H1 (cell line): ENCODE measurements at regions not wholly inside any gene's neighbourhood (a gene's known extent, or its start where the extent isn't known, plus 50 kb on each side); places are given as distances from the start of the nearest gene placed in this dataset.

Experiments used
- CTCF ChIA-PET: fragments of 300-600 bp; sonication (Branson Sonifier 250); formaldehyde crosslinking; loops from one replicate; lab custom pipeline; 2021; ENCODE audit not compliant: partially characterized antibody; lab: Charles Lee
- POLR2A ChIA-PET: fragments of 300-600 bp; sonication (Branson Sonifier 250); formaldehyde crosslinking; loops from one replicate; lab custom pipeline; 2021; ENCODE audit warnings: inconsistent platforms; ENCODE audit not compliant: partially characterized antibody; lab: Charles Lee
- DNase-seq, 2 experiments: peaks; one replicate each; pipeline versions ENCODE4 v3.0.0 to v3.0.0-alpha.2; 2010 to 2022; ENCODE audit warnings: low spot score in 2 of 2, low read depth in 1 of 2, mixed read lengths in 1 of 2
- FAIRE-seq: peaks from 2 replicates; lab custom pipeline; 2011; peaks lifted over from hg19 to GRCh38; lab: Jason Lieb, UNC
- H2AFZ ChIP-seq: 2 replicates; pipeline ENCODE4 v1.8.1; 2012; ENCODE audit warnings: low read length, inconsistent platforms
- H2AK5ac ChIP-seq: 2 replicates; pipeline ENCODE4 v1.6.1; 2013; ENCODE audit warnings: low read depth, low read length
- H2BK120ac ChIP-seq: replicated peaks from 2 replicates; pipeline ENCODE3; 2013; ENCODE audit warnings: low read depth, low read length, inconsistent platforms
- H2BK12ac ChIP-seq: 2 replicates; pipeline ENCODE4 v1.6.1; 2013; ENCODE audit warnings: low read depth, low read length
- H2BK15ac ChIP-seq: 2 replicates; pipeline ENCODE4 v1.6.1; 2013; ENCODE audit warnings: low read length
- H2BK20ac ChIP-seq: 2 replicates; pipeline ENCODE4 v1.6.1; 2013; ENCODE audit warnings: low read length
- H2BK5ac ChIP-seq: 2 replicates; pipeline ENCODE4 v1.6.1; 2013; ENCODE audit warnings: low read depth, low read length
- H3K14ac ChIP-seq: 2 replicates; pipeline ENCODE4 v1.6.1; 2013; ENCODE audit warnings: inconsistent platforms; ENCODE audit not compliant: insufficient read length
- H3K18ac ChIP-seq: 2 replicates; pipeline ENCODE4 v1.6.1; 2013; ENCODE audit warnings: low read length; ENCODE audit errors: extremely low read depth
- H3K23ac ChIP-seq: 2 replicates; pipeline ENCODE4 v1.6.1; 2013; ENCODE audit warnings: inconsistent platforms; ENCODE audit not compliant: insufficient read length
- H3K23me2 ChIP-seq: 2 replicates; pipeline ENCODE4 v1.6.1; 2013; ENCODE audit warnings: low read depth, low read length
- H3K27ac ChIP-seq: 2 replicates; pipeline ENCODE4 v1.6.1; 2011; ENCODE audit warnings: low read depth, low read length, inconsistent platforms
- H3K27me3 ChIP-seq, 4 experiments: replicated peaks in 1 of 4; 1 replicate in 1 of 4; 2 replicates in 3 of 4; pipeline versions ENCODE4 v1.6.1 to v1.8.1; 2011 to 2013; ENCODE audit warnings: low read length in 3 of 4, mild to moderate bottlenecking in 3 of 4, inconsistent platforms in 2 of 4, mixed read lengths in 2 of 4, moderate library complexity in 1 of 4; ENCODE audit not compliant: control insufficient read depth in 3 of 4, insufficient read depth in 3 of 4; ENCODE audit errors: extremely low read depth in 1 of 4
- H3K36me3 ChIP-seq, 4 experiments: 2 replicates each; pipeline versions ENCODE4 v1.6.1 to v1.8.1; 2011 to 2013; ENCODE audit warnings: mild to moderate bottlenecking in 4 of 4, low read length in 3 of 4, moderate library complexity in 2 of 4, control low read depth in 1 of 4, inconsistent platforms in 1 of 4; ENCODE audit not compliant: insufficient read depth in 4 of 4, control insufficient read depth in 2 of 4
- H3K4ac ChIP-seq: replicated peaks from 2 replicates; pipeline ENCODE3; 2013; ENCODE audit warnings: low read length, low read depth, mixed read lengths, inconsistent platforms; ENCODE audit not compliant: insufficient read length
- H3K4me1 ChIP-seq, 4 experiments: replicated peaks in 1 of 4; 1 replicate in 1 of 4; 2 replicates in 3 of 4; pipeline versions ENCODE4 v1.6.1 to v1.8.1; 2011 to 2013; ENCODE audit warnings: low read length in 3 of 4, inconsistent platforms in 2 of 4, mixed read lengths in 1 of 4; ENCODE audit not compliant: insufficient read depth in 4 of 4, control insufficient read depth in 3 of 4
- H3K4me2 ChIP-seq, 2 experiments: 2 replicates each; pipeline versions ENCODE4 v1.6.1 to v1.8.1; 2011 to 2013; ENCODE audit warnings: low read depth in 2 of 2, low read length in 2 of 2, control low read depth in 1 of 2, inconsistent platforms in 1 of 2, mild to moderate bottlenecking in 1 of 2; ENCODE audit not compliant: insufficient read depth in 1 of 2
- H3K4me3 ChIP-seq, 4 experiments: fragments of 200-600, 300-600 bp in 1 of 4; sonication (generic), shearing (Covaris generic), sonication (Bioruptor Twin) in 1 of 4; 2 replicates each; pipeline versions ENCODE4 v1.5.1 to v1.8.1; 2011 to 2016; ENCODE audit warnings: low read length in 4 of 4, low read depth in 3 of 4, control low read depth in 2 of 4, inconsistent platforms in 2 of 4, mild to moderate bottlenecking in 2 of 4, mixed read lengths in 1 of 4, moderate library complexity in 1 of 4; ENCODE audit not compliant: insufficient read depth in 2 of 4; ENCODE audit errors: extremely low read depth in 1 of 4
- H3K56ac ChIP-seq: replicated peaks from 2 replicates; pipeline ENCODE3; 2013; ENCODE audit warnings: low read depth, mild to moderate bottlenecking, mixed read lengths, low read length, inconsistent platforms; ENCODE audit not compliant: insufficient read length
- H3K79me1 ChIP-seq: 2 replicates; pipeline ENCODE4 v1.6.1; 2013; ENCODE audit warnings: low read depth, low read length, control low read depth
- H3K79me2 ChIP-seq, 2 experiments: 2 replicates each; pipeline versions ENCODE4 v1.6.1 to v1.8.1; 2012 to 2013; ENCODE audit warnings: low read length in 2 of 2, mild to moderate bottlenecking in 2 of 2, inconsistent platforms in 1 of 2; ENCODE audit not compliant: insufficient read depth in 2 of 2, control insufficient read depth in 1 of 2
- H3K9ac ChIP-seq, 4 experiments: replicated peaks in 1 of 4; 1 replicate in 1 of 4; 2 replicates in 3 of 4; pipeline versions ENCODE4 v1.6.1 to v1.8.1; 2011 to 2013; ENCODE audit warnings: low read depth in 3 of 4, low read length in 3 of 4, control low read depth in 2 of 4, mild to moderate bottlenecking in 2 of 4, moderate library complexity in 2 of 4, inconsistent platforms in 1 of 4; ENCODE audit errors: extremely low read depth in 1 of 4
- H3K9me3 ChIP-seq, 2 experiments: 2 replicates each; pipeline versions ENCODE4 v1.6.1 to v1.8.1; 2012 to 2013; ENCODE audit warnings: mild to moderate bottlenecking in 2 of 2, moderate library complexity in 2 of 2, control low read depth in 1 of 2, inconsistent platforms in 1 of 2, low read depth in 1 of 2, low read length in 1 of 2, mixed read lengths in 1 of 2; ENCODE audit not compliant: insufficient read depth in 2 of 2
- H4K20me1 ChIP-seq, 2 experiments: replicated peaks in 1 of 2; 2 replicates each; pipeline versions ENCODE3 to v1.8.1; 2011 to 2013; ENCODE audit warnings: inconsistent platforms in 2 of 2, low read length in 2 of 2, mild to moderate bottlenecking in 1 of 2; ENCODE audit not compliant: insufficient read depth in 2 of 2, control insufficient read depth in 1 of 2
- H4K5ac ChIP-seq: 2 replicates; pipeline ENCODE4 v1.6.1; 2013; ENCODE audit warnings: low read length, low read depth, mixed read lengths, inconsistent platforms; ENCODE audit not compliant: insufficient read length
- H4K8ac ChIP-seq: 2 replicates; pipeline ENCODE4 v1.8.0; 2013; ENCODE audit warnings: mild to moderate bottlenecking, moderate library complexity, low read length, inconsistent platforms; ENCODE audit not compliant: insufficient read depth; ENCODE audit errors: extremely low read depth
- H4K91ac ChIP-seq: replicated peaks from 2 replicates; pipeline ENCODE3; 2013; ENCODE audit warnings: low read length, mixed read lengths, inconsistent platforms; ENCODE audit not compliant: insufficient read length
- BACH1 ChIP-seq: IDR thresholded peaks from 2 replicates; pipeline ENCODE4 v1.6.1; 2012; ENCODE audit warnings: low read length, improper control_type of control experiment
- CBX8 ChIP-seq: fragments of 300-800, 300-1000 bp; sonication (generic); IDR thresholded peaks from 2 replicates; pipeline ENCODE4 v1.7.1; 2016; ENCODE audit warnings: low read depth, low read length, borderline replicate concordance
- CHD1 ChIP-seq: IDR thresholded peaks from 2 replicates; pipeline ENCODE4 v1.6.1; 2012; ENCODE audit warnings: low read depth, low read length, improper control_type of control experiment
- CTCF ChIP-seq, 3 experiments: IDR thresholded peaks; 1 replicate in 2 of 3; 2 replicates in 1 of 3; pipeline versions ENCODE4 v1.5.1 to v1.6.1; 2011; ENCODE audit warnings: low read length in 3 of 3, mild to moderate bottlenecking in 3 of 3, inconsistent platforms in 2 of 3, low read depth in 1 of 3, moderate library complexity in 1 of 3; ENCODE audit not compliant: insufficient read depth in 1 of 3; ENCODE audit errors: control extremely low read depth in 1 of 3
- FOSL1 ChIP-seq: IDR thresholded peaks from 2 replicates; pipeline ENCODE4 v1.6.1; 2011; ENCODE audit warnings: mild to moderate bottlenecking, low read depth, low read length, moderate library complexity; ENCODE audit not compliant: insufficient read depth
- KDM5A ChIP-seq: fragments of 200-600 bp; IDR thresholded peaks from 2 replicates; pipeline ENCODE4 v1.7.1; 2012; ENCODE audit warnings: mild to moderate bottlenecking, low read length, inconsistent platforms, mixed read lengths
- PHF8 ChIP-seq: fragments of 200-600 bp; sonication (generic); conservative IDR thresholded peaks from 2 replicates; pipeline ENCODE4 v1.7.1; 2012; ENCODE audit warnings: low read depth, mild to moderate bottlenecking, inconsistent platforms, low read length, moderate library complexity
- RAD21 ChIP-seq, 2 experiments: IDR thresholded peaks in 1 of 2; conservative IDR thresholded peaks in 1 of 2; 2 replicates each; pipeline ENCODE4 v1.6.1; 2011; ENCODE audit warnings: low read depth in 2 of 2, low read length in 2 of 2, improper control_type of control experiment in 1 of 2, inconsistent platforms in 1 of 2, mild to moderate bottlenecking in 1 of 2, moderate library complexity in 1 of 2
- RFX5 ChIP-seq: IDR thresholded peaks from 2 replicates; pipeline ENCODE4 v1.6.1; 2011; ENCODE audit warnings: low read depth, low read length, improper control_type of control experiment, borderline replicate concordance
- SIN3A ChIP-seq, 2 experiments: IDR thresholded peaks in 1 of 2; conservative IDR thresholded peaks in 1 of 2; 2 replicates each; pipeline ENCODE4 v1.6.1; 2011 to 2012; ENCODE audit warnings: low read length in 2 of 2, improper control_type of control experiment in 1 of 2, low read depth in 1 of 2, mild to moderate bottlenecking in 1 of 2
- SIRT6 ChIP-seq: IDR thresholded peaks from one replicate; pipeline ENCODE4 v1.7.1; 2012; ENCODE audit warnings: low read length, inconsistent platforms
- TAF7 ChIP-seq: optimal IDR thresholded peaks from 2 replicates; pipeline ENCODE3; 2011; ENCODE audit warnings: low read depth, mild to moderate bottlenecking, inconsistent platforms, low read length, moderate library complexity, borderline replicate concordance
- WGBS, 2 experiments: shearing (Covaris generic) in 1 of 2; methylation state at CpG; one replicate each; pipeline versions ENCODE4 v1.1.6 to v1.1.7; 2013 to 2015; ENCODE audit warnings: low lambda C conversion rate in 2 of 2, mixed read lengths in 2 of 2, inconsistent platforms in 1 of 2, low coverage in 1 of 2, missing lambda C conversion rate in 1 of 2; ENCODE audit not compliant: insufficient replicate concordance in 2 of 2, insufficient coverage in 1 of 2, insufficient read length in 1 of 2; ENCODE audit errors: extremely low coverage in 1 of 2, missing lambda C conversion rate in 1 of 2; 5-methylcytosine and 5-hydroxymethylcytosine counted together

GRCh38 chr4:121517241-121517640, 136.4 kb upstream of the QRFPR start:
- H2BK120ac ChIP-seq, result no peak overlapping the region
- H3K4ac ChIP-seq, result no peak overlapping the region
- CTCF ChIA-PET, result interaction anchor here (1.3 to 3.2 kb wide), 3 partner anchors 12 to 54 kb away, joined by 9 to 14 read pairs (median 10); no protein-coding TSS in a partner anchor
- H2BK20ac ChIP-seq, result no peak overlapping the region
- no peaks in the 10 kb centered on the region for H4K20me1 ChIP-seq
- FAIRE-seq (no peak), DNase-seq (no peak)
- no peak overlapping the region for H4K5ac ChIP-seq
- H3K4me2 ChIP-seq, result no peak overlapping the region
- H3K79me1 ChIP-seq, result no peaks in the 10 kb centered on the region
- no peak overlapping the region for H3K23ac ChIP-seq
- WGBS, 2 experiments, result 93% methylated on average over 2 of the region's 2 CpGs; no CpG with 5 or more reads in 1 of the 2 experiments
- H3K9ac ChIP-seq, result no peak overlapping the region
- H2AK5ac ChIP-seq, result no peak overlapping the region
- no peak overlapping the region for H3K18ac ChIP-seq
- H3K9me3 ChIP-seq, result no peaks in the 10 kb centered on the region
- no peaks in the 10 kb centered on the region for H3K36me3 ChIP-seq
- H3K56ac ChIP-seq, result no peak overlapping the region
- no peak overlapping the region for H4K8ac ChIP-seq
- H3K4me1 ChIP-seq, result no peaks in the 10 kb centered on the region
- H4K91ac ChIP-seq, result no peak overlapping the region
- H2BK5ac ChIP-seq, result no peak overlapping the region
- H3K4me3 ChIP-seq, result no peak overlapping the region
- H3K27ac ChIP-seq, result no peak overlapping the region
- POLR2A ChIA-PET, result no interaction called here
- H2AFZ ChIP-seq, result no peak overlapping the region
- no peak overlapping the region for H2BK12ac ChIP-seq
- no peaks in the 10 kb centered on the region for H3K23me2 ChIP-seq
- no peak overlapping the region for H3K14ac ChIP-seq
- H3K79me2 ChIP-seq, result no peaks in the 10 kb centered on the region
- H3K27me3 ChIP-seq, result no peaks in the 10 kb centered on the region
- no peak overlapping the region for H2BK15ac ChIP-seq
- no peak for TF ChIP-seq FOSL1
- no peak for TF ChIP-seq CHD1
- TF ChIP-seq BACH1, result no peak
- no peak for TF ChIP-seq TAF7
- no peak for TF ChIP-seq RAD21 (IDR thresholded peaks at IDR 0.05 in 1 of 2, conservative IDR thresholded peaks at IDR 0.05 in 1 of 2; ENCODE audit: low read depth in 2 of 2, low read length in 2 of 2)
- TF ChIP-seq CTCF (IDR thresholded peaks at IDR 0.05; ENCODE audit: control extremely low read depth in 1 of 3, insufficient read depth in 1 of 3, low read depth in 1 of 3, low read length in 3 of 3), result no peak
- TF ChIP-seq RFX5, result no peak
- no peak for TF ChIP-seq CBX8
- TF ChIP-seq KDM5A, result no peak
- TF ChIP-seq SIRT6, result no peak
- no peak for TF ChIP-seq SIN3A (conservative IDR thresholded peaks at IDR 0.05 in 1 of 2, IDR thresholded peaks at IDR 0.05 in 1 of 2; ENCODE audit: low read depth in 1 of 2, low read length in 2 of 2)
- no peak for TF ChIP-seq PHF8
